ENCODE measurements at regions not wholly inside any gene's neighbourhood (a gene's known extent, or its start where the extent isn't known, plus 50 kb on each side); places are given as distances from the start of the nearest gene placed in this dataset.

- DNase-seq (ENCODE audit: low read depth), result no peak
Measured at GRCh38 chr1:218679391-218679790, 334.3 kb downstream of the TGFB2 start.

GRCh38 chr1:218679988-218680748 is 335.0 kb downstream of the TGFB2 start:
- no peak for DNase-seq (ENCODE audit: low read depth)

- no peak for DNase-seq (ENCODE audit: low read depth)
Measured at GRCh38 chr1:218683242-218683641, 338.1 kb downstream of the TGFB2 start.

GRCh38 chr1:218686258-218686657 is 341.1 kb downstream of the TGFB2 start:
- no peak for DNase-seq (ENCODE audit: low read depth)

GRCh38 chr1:218686761-218687160 is 341.6 kb downstream of the TGFB2 start:
- DNase-seq (ENCODE audit: low read depth), result no peak

- DNase-seq (ENCODE audit: low read depth), result no peak
Measured at GRCh38 chr1:218692808-218693207, 347.7 kb downstream of the TGFB2 start.

GRCh38 chr1:218693599-218693998 is 348.5 kb downstream of the TGFB2 start:
- no peak for DNase-seq (ENCODE audit: low read depth)

GRCh38 chr1:218694085-218694484 is 348.9 kb downstream of the TGFB2 start:
- DNase-seq (ENCODE audit: low read depth), result no peak

GRCh38 chr1:218694636-218695035 is 349.5 kb downstream of the TGFB2 start:
- no peak for DNase-seq (ENCODE audit: low read depth)

- DNase-seq (ENCODE audit: low read depth), result no peak
Measured at GRCh38 chr1:218695525-218695924, 350.4 kb downstream of the TGFB2 start.

GRCh38 chr1:218698141-218698540 is 353.0 kb downstream of the TGFB2 start:
- no peak for DNase-seq (ENCODE audit: low read depth)

- DNase-seq (ENCODE audit: low read depth), result no peak
Measured at GRCh38 chr1:218699421-218699820, 354.3 kb downstream of the TGFB2 start.

- DNase-seq (ENCODE audit: low read depth), result no peak
Measured at GRCh38 chr1:218699865-218700264, 354.7 kb downstream of the TGFB2 start.

GRCh38 chr1:218700666-218701065 is 355.5 kb downstream of the TGFB2 start:
- no peak for DNase-seq (ENCODE audit: low read depth)

- DNase-seq (ENCODE audit: low read depth), result no peak
Measured at GRCh38 chr1:218701131-218701530, 356.0 kb downstream of the TGFB2 start.

- DNase-seq (ENCODE audit: low read depth), result no peak
Measured at GRCh38 chr1:218702775-218703174, 357.6 kb downstream of the TGFB2 start.

GRCh38 chr1:218703836-218704235 is 358.7 kb downstream of the TGFB2 start:
- no peak for DNase-seq (ENCODE audit: low read depth)

GRCh38 chr1:218705391-218705790 is 360.3 kb downstream of the TGFB2 start:
- DNase-seq (ENCODE audit: low read depth), result no peak

- DNase-seq (ENCODE audit: low read depth), result no peak
Measured at GRCh38 chr1:218705911-218706893, 361.1 kb downstream of the TGFB2 start.

- DNase-seq (ENCODE audit: low read depth), result no peak
Measured at GRCh38 chr1:218711001-218711400, 365.9 kb downstream of the TGFB2 start.

GRCh38 chr1:218711884-218712674 is 366.9 kb downstream of the TGFB2 start:
- no peak for DNase-seq (ENCODE audit: low read depth)

GRCh38 chr1:218712677-218713076 is 367.5 kb downstream of the TGFB2 start:
- no peak for DNase-seq (ENCODE audit: low read depth)
